ENCODE measurements at regions not wholly inside any gene's neighbourhood (a gene's known extent, or its start where the extent isn't known, plus 50 kb on each side); places are given as distances from the start of the nearest gene placed in this dataset.

GRCh38 chr15:29514926-29515325 is 245.3 kb upstream of the NSMCE3 start:
- TF ChIP-seq POLR2A (IDR thresholded peaks at IDR 0.05; ENCODE audit: low read depth, low read length) (no peak), CTCF (conservative IDR thresholded peaks at IDR 0.05; ENCODE audit: low read depth, low read length) (no peak), CHD1 (IDR thresholded peaks at IDR 0.05; ENCODE audit: low read depth, low read length) (no peak), RCOR1 (IDR thresholded peaks at IDR 0.05; ENCODE audit: insufficient replicate concordance, low read length) (no peak)
